ENCODE measurements at regions not wholly inside any gene's neighbourhood (a gene's known extent, or its start where the extent isn't known, plus 50 kb on each side); places are given as distances from the start of the nearest gene placed in this dataset.

DNA sequence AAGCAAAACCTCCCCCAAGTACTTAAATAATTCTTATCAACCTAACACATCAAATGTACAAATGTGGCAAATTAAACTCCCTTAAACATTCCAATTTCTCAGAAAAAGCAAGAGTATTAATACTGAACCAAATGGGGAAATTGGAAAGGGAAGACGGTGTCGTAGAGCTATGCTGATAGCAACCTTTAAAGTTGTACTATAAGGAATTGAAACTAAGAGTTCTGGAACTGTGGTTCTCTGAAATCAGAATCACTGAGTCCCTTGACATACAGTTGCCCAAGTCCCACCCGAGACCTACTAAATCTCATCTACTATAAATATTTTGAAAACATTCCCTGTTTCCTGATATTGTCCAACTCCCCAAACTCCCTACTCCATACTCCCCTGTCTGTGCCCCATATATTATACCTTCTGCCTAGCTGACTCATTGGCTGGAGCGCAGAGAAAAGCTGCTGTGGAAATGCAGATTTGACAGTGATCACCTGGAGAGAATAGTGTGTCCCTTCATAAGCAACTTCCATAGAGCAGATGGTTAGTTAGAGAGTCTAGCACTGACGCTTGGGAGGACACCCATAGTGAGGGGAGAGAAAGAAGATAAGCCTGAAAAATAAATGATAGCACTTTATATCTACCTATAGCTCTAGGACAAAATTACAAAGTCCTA, 51.4 kb upstream of the ITM2B start:
- no peak for DNase-seq (ENCODE audit: low read depth)

DNA sequence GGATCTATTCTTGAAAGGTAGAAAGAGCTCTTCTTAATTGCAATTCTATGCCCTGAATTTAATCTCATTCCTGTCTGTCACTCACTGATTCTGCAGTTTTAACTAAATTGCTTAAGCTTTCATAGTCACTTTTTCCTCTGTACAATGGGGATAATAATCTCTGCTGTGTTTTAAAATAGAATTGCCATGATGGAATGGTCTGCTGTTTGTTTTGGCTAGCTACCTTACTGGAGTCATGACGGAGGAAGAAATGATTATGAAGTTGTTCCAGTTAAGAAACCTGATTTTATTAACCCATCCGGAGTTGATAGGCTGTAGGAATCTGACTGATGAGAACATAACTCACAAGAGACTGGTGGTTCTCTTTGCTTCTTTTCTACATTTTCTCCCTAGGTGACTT, 54.9 kb upstream of the ITM2B start:
- no peak for DNase-seq (ENCODE audit: low read depth)

- DNase-seq (ENCODE audit: low read depth) = no peak
Observed at GRCh38 chr13:48176781-48177180, 56.2 kb upstream of the ITM2B start.

- no peak for DNase-seq (ENCODE audit: low read depth)
Observed at GRCh38 chr13:48175185-48175584, 57.8 kb upstream of the ITM2B start.

GRCh38 chr13:48167866-48168265, 65.1 kb upstream of the ITM2B start:
- DNase-seq (ENCODE audit: low read depth) = no peak

DNA sequence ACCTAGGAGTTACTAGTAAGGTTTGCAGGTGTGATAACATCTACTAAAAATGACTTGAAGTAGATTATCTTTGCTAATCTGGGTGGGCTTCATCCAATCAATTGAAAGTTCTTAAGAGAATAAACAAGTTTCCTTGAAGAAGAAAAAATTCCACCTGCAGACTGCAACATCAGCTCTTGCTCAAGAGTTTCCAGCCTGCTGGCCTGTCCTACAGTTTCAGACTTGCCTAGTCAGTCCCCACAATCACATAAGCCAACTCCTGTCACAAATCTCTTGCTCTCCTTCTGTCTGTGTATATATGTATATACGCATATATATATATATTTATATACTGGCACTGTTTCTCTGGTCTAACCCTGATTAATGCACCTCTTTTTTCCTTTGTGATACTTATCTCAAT, 67.3 kb upstream of the ITM2B start:
- no peak for DNase-seq (ENCODE audit: low read depth)

GRCh38 chr13:48165063-48165462, 67.9 kb upstream of the ITM2B start:
- no peak for DNase-seq (ENCODE audit: low read depth)

GRCh38 chr13:48163061-48163460, 68.2 kb upstream of the MED4 start:
- no peak for DNase-seq (ENCODE audit: low read depth)

- DNase-seq (ENCODE audit: low read depth) = no peak
Observed at GRCh38 chr13:48162217-48162616, 67.3 kb upstream of the MED4 start.

DNA sequence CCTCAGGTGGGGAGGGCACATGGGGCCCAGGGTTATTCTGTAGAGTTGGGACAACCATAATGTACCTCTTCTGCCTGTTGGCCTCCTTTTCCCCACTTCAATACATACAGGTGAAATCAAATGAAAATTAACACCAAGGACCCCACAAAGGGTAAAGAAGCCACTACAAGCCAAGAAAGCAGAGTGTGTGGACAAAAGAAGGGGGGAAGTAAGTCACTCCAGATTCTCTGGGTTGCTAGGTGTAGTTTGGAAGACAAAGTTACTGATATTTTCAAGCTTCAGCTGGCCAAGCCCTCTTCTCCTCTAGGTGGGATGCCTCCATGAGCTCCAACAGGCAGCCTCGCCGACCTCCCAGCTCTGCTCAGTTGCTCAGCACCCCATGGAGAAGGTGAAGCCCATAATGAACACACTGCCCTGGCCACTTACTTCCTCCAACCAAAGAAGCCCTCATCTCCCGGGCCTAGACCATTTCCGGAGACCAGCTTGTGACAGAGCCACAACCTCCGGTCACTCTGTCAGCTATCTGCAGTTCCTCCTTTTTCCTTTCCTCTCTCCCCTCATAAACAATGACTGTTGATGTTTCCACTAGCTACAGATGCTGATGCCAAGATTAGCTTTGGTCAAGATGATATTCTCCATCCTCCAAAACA, 66.8 kb upstream of the MED4 start:
- DNase-seq (ENCODE audit: low read depth) = no peak

DNA sequence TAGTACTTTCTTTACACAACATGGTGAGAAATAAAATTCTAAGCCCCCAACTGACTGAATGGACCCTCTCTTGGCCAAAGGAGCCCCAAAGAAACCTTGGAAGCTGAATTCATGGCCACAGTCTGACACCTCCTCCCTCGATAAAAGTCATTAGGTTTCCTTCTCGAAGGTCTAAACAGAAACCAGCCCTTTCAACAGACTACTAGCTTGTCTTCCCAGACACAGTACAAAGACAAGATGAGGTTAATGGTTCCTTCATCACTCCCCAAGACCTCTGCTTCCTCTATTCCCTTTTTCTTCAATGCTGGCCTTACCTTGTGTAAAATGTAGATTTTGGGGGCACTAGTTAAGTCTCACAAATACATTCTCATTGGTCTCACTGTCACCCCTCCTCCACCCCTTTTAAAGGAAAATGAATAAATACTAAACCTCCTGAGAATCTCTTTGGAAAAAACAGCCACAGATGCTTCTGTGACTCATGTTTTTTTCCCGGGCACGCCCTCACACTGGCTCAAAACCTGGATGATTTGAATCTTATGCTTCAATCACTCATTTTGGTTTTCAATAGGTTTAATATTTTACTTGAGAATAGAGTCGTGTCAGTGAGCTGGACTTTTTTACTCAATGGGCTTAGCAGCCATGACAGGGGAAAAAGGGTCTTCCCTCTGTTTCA, 65.8 kb upstream of the MED4 start:
- peak; percentile 59 for DNase-seq (ENCODE audit: low read depth)

DNA sequence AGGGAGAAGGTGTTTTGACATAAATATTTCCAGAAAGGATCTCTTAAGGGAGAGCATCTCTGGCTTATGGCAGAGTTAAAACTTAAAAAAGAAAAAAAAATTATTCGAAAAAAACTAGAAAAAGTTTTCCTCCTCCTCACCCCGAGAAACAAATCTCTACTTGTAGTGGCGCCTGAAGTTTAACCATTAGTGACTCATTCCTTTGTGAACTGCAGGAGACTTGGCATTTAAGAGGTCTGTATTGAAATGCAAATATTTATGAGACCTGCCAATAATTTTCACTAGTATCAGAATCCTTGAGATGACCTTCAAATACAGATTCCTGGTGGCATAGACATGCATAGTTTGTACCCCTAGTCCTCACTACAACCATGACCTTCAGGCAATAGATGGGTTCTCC, 64.9 kb upstream of the MED4 start:
- no peak for DNase-seq (ENCODE audit: low read depth)

- no peak for DNase-seq (ENCODE audit: low read depth)
Observed at GRCh38 chr13:48159401-48159800, 64.5 kb upstream of the MED4 start.

DNA sequence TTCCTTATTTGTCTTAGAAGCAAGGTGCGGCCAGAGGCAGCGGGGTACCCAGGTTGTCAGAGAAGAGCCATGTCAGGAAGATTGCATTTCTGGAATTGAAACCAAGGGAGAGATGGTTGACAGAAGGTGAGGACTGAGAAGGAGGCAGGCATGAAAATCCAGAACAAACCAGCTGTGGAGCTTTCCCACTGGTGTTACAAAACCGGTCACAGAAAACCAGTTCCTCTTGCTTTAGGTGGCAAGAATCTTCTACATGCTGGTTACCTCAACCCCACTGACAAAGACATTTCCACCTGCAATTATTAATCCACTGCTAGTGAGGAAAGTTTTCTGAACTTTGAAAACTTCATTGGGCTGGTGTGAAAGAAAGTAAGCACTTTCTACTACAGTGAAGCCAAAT, 64.0 kb upstream of the MED4 start:
- DNase-seq (ENCODE audit: low read depth) = no peak

DNA sequence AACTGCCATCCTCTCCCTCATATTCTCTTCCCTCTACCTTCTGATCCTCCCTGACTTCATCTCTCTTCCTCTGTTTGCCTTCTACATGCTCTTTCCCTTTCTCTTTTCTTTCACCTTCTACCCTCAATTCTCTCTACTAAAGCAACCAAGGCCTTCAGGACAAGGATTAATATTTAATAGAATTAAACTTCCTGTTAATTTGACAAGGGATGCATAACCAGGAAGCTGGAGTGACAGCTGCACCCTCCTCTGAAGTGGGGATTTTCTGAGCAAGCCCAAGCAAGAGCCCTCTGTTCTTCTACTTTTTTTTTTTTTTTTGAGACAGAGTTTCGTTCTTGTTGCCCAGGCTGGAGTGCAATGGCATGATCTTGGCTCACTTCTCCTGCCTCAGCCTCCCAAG, 63.4 kb upstream of the MED4 start:
- DNase-seq (ENCODE audit: low read depth) = peak; percentile 15

DNA sequence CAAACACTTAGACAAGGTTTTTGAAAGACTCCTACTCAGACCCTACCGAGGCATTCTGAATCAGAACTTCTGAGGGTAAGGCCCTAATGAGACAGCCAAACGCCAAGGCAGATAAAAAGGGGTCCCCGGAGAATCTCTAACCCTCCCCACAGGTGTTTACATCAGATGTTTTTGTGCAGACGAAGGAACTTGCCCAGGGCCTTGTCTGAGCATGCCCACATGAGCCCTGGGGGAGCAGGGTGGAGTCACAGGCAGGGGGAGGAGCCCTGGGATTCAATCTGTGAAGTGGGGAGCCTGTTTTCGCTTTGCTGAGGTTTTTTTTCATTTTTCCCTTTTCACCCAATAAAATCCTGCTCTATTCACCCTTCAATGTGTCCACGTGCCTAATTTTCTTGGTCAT, 61.6 kb upstream of the MED4 start:
- no peak for DNase-seq (ENCODE audit: low read depth)

DNA sequence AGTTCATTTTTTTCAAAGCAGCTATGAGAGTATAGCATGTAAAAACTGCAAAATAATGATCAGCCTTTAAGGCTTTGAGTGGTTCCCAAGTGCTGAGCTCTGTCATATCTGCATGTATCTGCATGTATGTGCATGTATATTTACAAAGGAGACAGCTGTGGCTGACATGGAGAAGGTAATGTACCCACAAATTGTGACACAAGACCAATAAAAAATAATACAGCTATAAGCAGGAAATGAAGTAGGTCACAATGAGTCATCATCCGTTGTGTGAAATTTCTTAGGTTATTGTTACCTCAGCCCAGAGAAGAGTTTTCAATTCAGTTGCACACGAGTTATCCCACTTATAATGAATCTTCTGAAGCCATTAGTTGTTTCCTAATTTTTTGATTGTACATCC, 60.9 kb upstream of the MED4 start:
- DNase-seq (ENCODE audit: low read depth) = peak; percentile 20

GRCh38 chr13:48154671-48155070, 59.8 kb upstream of the MED4 start:
- DNase-seq (ENCODE audit: low read depth) = peak; percentile 23

DNA sequence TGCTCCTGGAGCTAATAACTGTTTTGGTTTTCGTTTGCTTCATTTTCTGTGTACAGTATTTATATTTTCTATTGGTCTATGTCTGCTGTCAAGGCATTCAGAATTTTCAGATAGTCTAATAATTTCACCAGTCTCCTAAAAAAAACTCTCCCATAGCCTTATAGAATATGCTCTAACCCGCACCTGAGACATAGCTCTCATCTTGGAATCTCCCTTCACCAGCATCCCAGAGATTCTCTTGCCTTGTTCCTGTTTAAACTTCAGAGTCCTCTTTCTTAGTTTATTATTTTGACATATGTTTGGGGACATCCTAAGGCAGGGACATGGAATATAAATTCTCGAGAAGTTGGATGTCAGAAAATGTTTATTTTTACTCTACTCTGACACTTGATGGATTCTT, 58.3 kb upstream of the MED4 start:
- DNase-seq (ENCODE audit: low read depth) = no peak

- no peak for DNase-seq (ENCODE audit: low read depth)
Observed at GRCh38 chr13:48151363-48152161, 56.7 kb upstream of the MED4 start.

DNA sequence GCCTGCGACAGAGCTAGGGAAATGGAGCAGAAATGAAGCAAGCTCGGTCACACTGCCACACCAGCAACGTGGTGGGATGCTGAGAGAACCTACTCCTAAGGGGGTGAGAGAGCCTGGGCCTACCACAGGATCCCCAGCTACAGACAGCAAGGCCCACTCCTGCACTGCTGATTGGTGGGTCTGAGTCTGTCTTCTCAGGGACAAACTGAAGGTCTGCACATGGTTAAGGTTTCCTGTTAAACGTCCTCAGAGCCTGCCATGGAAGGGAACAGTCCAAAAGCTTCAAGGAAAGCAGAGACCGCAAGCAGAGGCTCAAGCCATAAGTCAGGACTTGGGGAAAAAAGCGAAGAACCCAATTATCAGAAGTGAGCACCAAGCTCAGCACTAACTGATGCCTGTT, 53.5 kb upstream of the MED4 start:
- no peak for DNase-seq (ENCODE audit: low read depth)

DNA sequence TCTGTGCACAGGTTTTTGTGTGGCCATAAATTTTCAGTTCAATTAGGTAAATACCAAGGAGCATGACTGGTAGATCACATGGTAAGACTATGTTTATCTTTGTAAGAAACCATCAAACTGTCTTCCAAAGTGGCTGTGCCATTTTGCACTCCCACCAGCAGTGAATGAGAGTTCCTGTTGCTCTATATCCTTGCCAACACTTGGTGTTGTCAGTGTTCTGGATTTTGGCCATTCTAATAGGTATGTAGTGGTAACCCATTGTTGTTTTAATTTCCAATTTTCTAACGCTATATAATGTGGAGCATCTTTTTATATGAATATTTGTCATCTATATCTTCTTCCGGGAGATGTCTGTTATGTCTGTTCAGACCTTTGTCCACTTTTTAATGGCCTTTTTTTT, 51.7 kb upstream of the MED4 start:
- no peak for DNase-seq (ENCODE audit: low read depth)
